ENCODE measurements at regions not wholly inside any gene's neighbourhood (a gene's known extent, or its start where the extent isn't known, plus 50 kb on each side); places are given as distances from the start of the nearest gene placed in this dataset.

DNA sequence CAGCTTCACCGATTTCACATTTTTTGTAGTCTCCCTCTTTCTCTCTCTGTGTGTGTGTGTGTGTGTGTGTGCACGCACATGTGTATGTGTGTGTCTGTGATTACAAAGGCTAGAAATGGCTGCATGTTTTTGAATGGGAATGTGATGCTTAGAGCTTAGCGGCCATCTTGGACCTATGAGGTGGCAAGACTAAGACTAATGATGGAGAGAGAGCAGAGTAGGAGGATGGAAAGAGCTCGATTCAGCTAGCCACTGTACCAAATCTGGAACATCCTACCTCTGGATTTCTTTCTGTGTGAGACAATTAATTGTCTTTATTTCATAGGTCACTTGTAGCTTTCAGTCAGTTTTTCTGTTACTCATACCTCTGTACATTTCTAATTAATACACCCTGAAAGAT is 205.1 kb downstream of the PCSK1 start:
- Histone ChIP-seq H3K4me3 (ENCODE audit: low read length) (no peak overlapping the region), H3K9me3 (ENCODE audit: control insufficient read depth, insufficient read depth, low read length) (no peaks in the 10 kb centered on the region), H3K36me3 (ENCODE audit: control insufficient read depth, insufficient read depth, low read length) (no peaks in the 10 kb centered on the region), H3K4me1 (ENCODE audit: control insufficient read depth, insufficient read depth, low read length) (no peaks in the 10 kb centered on the region), H3K27me3 (ENCODE audit: control insufficient read depth, insufficient read depth, low read length) (no peaks in the 10 kb centered on the region), H3K27ac (ENCODE audit: low read length) (no peak overlapping the region)
- H3K4me3 Mint-ChIP-seq, result no peak overlapping the region
- peaks cover 2 to 13% of the 10 kb centered on the region in 2 donors for H3K27me3 Mint-ChIP-seq (ENCODE audit: low read depth in 2 of 2)
- ATAC-seq, result no peak
- DNase-seq, result no peak
- H3K9me3 Mint-ChIP-seq, result peaks cover 0 to 4% of the 10 kb centered on the region in 2 donors
- intact Hi-C loops (cut with micrococcal nuclease), result no loop called here
- H3K27ac Mint-ChIP-seq, result no peak overlapping the region
- H3K4me1 Mint-ChIP-seq, result no peaks in the 10 kb centered on the region
- WGBS (ENCODE audit: insufficient coverage), result 91% methylated on average over 4 of the region's 4 CpGs
- TF ChIP-seq, protein P1, sequence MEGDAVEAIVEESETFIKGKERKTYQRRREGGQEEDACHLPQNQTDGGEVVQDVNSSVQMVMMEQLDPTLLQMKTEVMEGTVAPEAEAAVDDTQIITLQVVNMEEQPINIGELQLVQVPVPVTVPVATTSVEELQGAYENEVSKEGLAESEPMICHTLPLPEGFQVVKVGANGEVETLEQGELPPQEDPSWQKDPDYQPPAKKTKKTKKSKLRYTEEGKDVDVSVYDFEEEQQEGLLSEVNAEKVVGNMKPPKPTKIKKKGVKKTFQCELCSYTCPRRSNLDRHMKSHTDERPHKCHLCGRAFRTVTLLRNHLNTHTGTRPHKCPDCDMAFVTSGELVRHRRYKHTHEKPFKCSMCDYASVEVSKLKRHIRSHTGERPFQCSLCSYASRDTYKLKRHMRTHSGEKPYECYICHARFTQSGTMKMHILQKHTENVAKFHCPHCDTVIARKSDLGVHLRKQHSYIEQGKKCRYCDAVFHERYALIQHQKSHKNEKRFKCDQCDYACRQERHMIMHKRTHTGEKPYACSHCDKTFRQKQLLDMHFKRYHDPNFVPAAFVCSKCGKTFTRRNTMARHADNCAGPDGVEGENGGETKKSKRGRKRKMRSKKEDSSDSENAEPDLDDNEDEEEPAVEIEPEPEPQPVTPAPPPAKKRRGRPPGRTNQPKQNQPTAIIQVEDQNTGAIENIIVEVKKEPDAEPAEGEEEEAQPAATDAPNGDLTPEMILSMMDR (IDR thresholded peaks at IDR 0.05), result no peak
- no peaks in the 10 kb centered on the region for H3K36me3 Mint-ChIP-seq

DNA sequence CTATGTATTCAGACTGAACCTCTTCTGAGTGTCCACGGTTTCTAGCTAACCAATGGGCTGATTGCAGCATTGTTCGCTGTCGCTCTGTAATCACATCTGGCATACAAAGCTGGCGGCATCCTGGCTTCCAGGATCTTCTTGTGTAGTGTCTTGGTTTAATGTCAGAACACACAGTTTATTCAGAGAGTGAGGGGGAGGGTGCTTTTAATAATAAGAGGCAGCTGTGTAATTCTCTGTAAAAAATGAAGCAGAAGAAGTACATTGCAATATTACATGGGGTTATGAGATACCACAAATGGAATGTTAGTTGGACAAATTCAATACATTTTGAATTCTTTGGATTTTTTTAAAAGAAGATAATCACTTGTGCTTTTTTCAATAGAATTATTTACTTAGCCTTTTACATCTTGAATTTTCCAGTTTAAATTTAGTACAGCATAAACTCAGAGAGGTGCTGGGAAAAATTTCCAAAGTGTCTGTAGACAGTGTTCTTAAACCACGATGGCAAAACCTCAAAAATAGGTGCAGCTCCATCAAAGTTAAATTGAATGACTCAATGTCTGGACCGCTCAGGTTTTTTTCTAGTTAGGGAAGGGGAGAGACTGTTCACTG is 206.0 kb downstream of the PCSK1 start:
- intact Hi-C loops (cut with micrococcal nuclease), result no loop called here
- Histone ChIP-seq H3K4me1 (ENCODE audit: control insufficient read depth, insufficient read depth, low read length) (no peaks in the 10 kb centered on the region), H3K4me3 (ENCODE audit: low read length) (no peak overlapping the region), H3K27me3 (ENCODE audit: control insufficient read depth, insufficient read depth, low read length) (no peaks in the 10 kb centered on the region), H3K27ac (ENCODE audit: low read length) (no peak overlapping the region), H3K9me3 (ENCODE audit: control insufficient read depth, insufficient read depth, low read length) (no peaks in the 10 kb centered on the region), H3K36me3 (ENCODE audit: control insufficient read depth, insufficient read depth, low read length) (no peaks in the 10 kb centered on the region)
- WGBS (ENCODE audit: insufficient coverage), result 94% methylated on average over 6 of the region's 6 CpGs
- peaks cover 9 to 16% of the 10 kb centered on the region in 2 donors for H3K27me3 Mint-ChIP-seq (ENCODE audit: low read depth in 2 of 2)
- H3K9me3 Mint-ChIP-seq, result peaks cover 0 to 4% of the 10 kb centered on the region in 2 donors
- H3K4me3 Mint-ChIP-seq, result no peak overlapping the region
- TF ChIP-seq, protein P1 (IDR thresholded peaks at IDR 0.05), result no peak
- H3K4me1 Mint-ChIP-seq, result no peaks in the 10 kb centered on the region
- no peak overlapping the region for H3K27ac Mint-ChIP-seq
- no peaks in the 10 kb centered on the region for H3K36me3 Mint-ChIP-seq
- DNase-seq (no peak), ATAC-seq (no peak)

DNA sequence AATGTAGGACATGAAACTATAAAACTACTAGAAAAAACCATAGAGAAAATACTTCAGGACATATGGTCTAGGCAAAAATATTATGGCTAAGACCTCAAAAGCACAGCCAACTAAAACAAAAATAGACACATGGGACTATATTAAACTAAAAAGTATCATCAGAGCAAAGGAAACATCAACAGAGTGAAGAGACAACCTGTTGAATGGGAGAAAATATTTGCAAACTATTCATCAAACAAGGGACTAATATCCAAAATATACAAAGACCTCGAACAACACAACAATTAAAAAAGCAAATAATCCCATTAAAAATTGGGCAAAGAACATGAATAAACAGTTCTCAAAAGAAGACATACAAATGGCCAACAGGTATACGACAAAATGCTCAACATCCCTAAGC is 210.9 kb downstream of the PCSK1 start:
- H3K27me3 ChIP-seq (ENCODE audit: control insufficient read depth, insufficient read depth, low read length), result no peaks in the 10 kb centered on the region
- TF ChIP-seq, protein P1 (IDR thresholded peaks at IDR 0.05), result no peak
- no peak overlapping the region for H3K4me3 ChIP-seq (ENCODE audit: low read length)
- DNase-seq, result no peak
- WGBS (ENCODE audit: insufficient coverage), result 80% methylated on average over 1 of the region's 2 CpGs
- no peak overlapping the region for H3K4me3 Mint-ChIP-seq
- H3K36me3 Mint-ChIP-seq, result no peaks in the 10 kb centered on the region
- H3K27ac ChIP-seq (ENCODE audit: low read length), result no peak overlapping the region
- intact Hi-C loops (cut with micrococcal nuclease), result no loop called here
- no peaks in the 10 kb centered on the region for H3K4me1 Mint-ChIP-seq
- no peak overlapping the region for H3K27ac Mint-ChIP-seq
- H3K9me3 Mint-ChIP-seq, result peaks cover 0 to 2% of the 10 kb centered on the region in 2 donors
- H3K27me3 Mint-ChIP-seq (ENCODE audit: low read depth in 2 of 2), result peaks cover 7 to 18% of the 10 kb centered on the region in 2 donors
- no peaks in the 10 kb centered on the region for H3K9me3 ChIP-seq (ENCODE audit: control insufficient read depth, insufficient read depth, low read length)
- H3K4me1 ChIP-seq (ENCODE audit: control insufficient read depth, insufficient read depth, low read length), result no peaks in the 10 kb centered on the region
- ATAC-seq, result no peak
- H3K36me3 ChIP-seq (ENCODE audit: control insufficient read depth, insufficient read depth, low read length), result no peaks in the 10 kb centered on the region

Data from natural killer cell (primary cell).